ENCODE measurements at regions not wholly inside any gene's neighbourhood (a gene's known extent, or its start where the extent isn't known, plus 50 kb on each side); places are given as distances from the start of the nearest gene placed in this dataset.

GRCh38 chr10:65500716-65501115 lies 1425.1 kb upstream of the LRRTM3 start:
- Histone ChIP-seq H3K36me3 (ENCODE audit: control insufficient read depth in 1 of 2, insufficient read depth in 2 of 2, low read depth in 1 of 2, low read length in 2 of 2) (no peaks in the 10 kb centered on the region), H3K4me1 (ENCODE audit: control insufficient read depth, insufficient read depth, low read depth, low read length) (no peaks in the 10 kb centered on the region), H2AFZ (ENCODE audit: low read depth, low read length) (no peak overlapping the region), H3K27ac (ENCODE audit: low read length, poor library complexity, severe bottlenecking) (no peak overlapping the region), H3K18ac (ENCODE audit: low read depth in 1 of 2, low read length in 2 of 2) (no peak overlapping the region), H3K9ac (ENCODE audit: low read length) (no peak overlapping the region), H2BK120ac (ENCODE audit: low read depth, low read length) (no peak overlapping the region), H4K8ac (ENCODE audit: low read length) (no peak overlapping the region), H3K4me3 (ENCODE audit: insufficient read depth in 1 of 2, low read depth in 1 of 2, low read length in 2 of 2) (no peak overlapping the region), H3K27me3 (ENCODE audit: control insufficient read depth in 1 of 2, insufficient read depth in 1 of 2, low read length in 2 of 2) (no peaks in the 10 kb centered on the region), H2BK12ac (ENCODE audit: low read length in 2 of 2) (no peak overlapping the region), H3K4ac (ENCODE audit: low read depth in 1 of 2, low read length in 2 of 2) (no peak overlapping the region), H3K4me2 (ENCODE audit: low read length, poor library complexity, severe bottlenecking) (no peak overlapping the region), H2BK5ac (ENCODE audit: low read depth, low read length, poor library complexity, severe bottlenecking) (no peak overlapping the region), H2BK15ac (ENCODE audit: low read depth, poor library complexity, severe bottlenecking) (no peak overlapping the region), H3K9me3 (ENCODE audit: control insufficient read depth, low read length) (peaks cover 3% of the 10 kb centered on the region), H4K91ac (ENCODE audit: low read length) (no peak overlapping the region), H3K79me1 (replicated peaks; ENCODE audit: low read length, poor library complexity, severe bottlenecking) (no peaks in the 10 kb centered on the region), H3K23ac (ENCODE audit: low read length in 2 of 2) (no peak overlapping the region), H2AK5ac (ENCODE audit: low read length, severe bottlenecking) (no peak overlapping the region), H3K14ac (ENCODE audit: low read length in 2 of 2) (no peak overlapping the region)
- no peak for DNase-seq
- 73% methylated on average over 1 of the region's 1 CpG for WGBS

DNA sequence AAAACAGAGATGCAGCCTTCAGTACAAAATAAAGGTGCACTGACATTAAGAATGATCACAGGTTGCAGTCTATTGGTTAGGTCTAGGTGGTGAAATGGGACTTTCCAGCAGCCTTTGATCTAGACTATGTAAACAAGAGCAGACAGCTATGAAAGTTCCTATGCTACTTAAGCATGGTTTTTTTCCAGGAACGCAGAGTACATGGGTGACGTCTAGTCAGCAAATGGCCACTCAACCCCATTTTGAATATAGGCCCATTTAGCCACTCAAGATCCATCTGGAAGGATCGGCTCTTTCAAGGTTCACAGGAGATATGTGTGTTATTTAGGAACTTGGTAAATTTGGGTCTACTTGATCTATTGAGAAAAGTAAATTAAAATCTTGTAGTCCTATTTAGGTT lies 1424.6 kb upstream of the LRRTM3 start:
- Histone ChIP-seq H2BK15ac (ENCODE audit: low read depth, poor library complexity, severe bottlenecking) (no peak overlapping the region), H3K4me3 (ENCODE audit: insufficient read depth in 1 of 2, low read depth in 1 of 2, low read length in 2 of 2) (no peak overlapping the region), H4K91ac (ENCODE audit: low read length) (no peak overlapping the region), H3K36me3 (ENCODE audit: control insufficient read depth in 1 of 2, insufficient read depth in 2 of 2, low read depth in 1 of 2, low read length in 2 of 2) (no peaks in the 10 kb centered on the region), H2BK12ac (ENCODE audit: low read length in 2 of 2) (no peak overlapping the region), H3K79me1 (replicated peaks; ENCODE audit: low read length, poor library complexity, severe bottlenecking) (no peaks in the 10 kb centered on the region), H3K9ac (ENCODE audit: low read length) (no peak overlapping the region), H2BK120ac (ENCODE audit: low read depth, low read length) (no peak overlapping the region), H3K27ac (ENCODE audit: low read length, poor library complexity, severe bottlenecking) (no peak overlapping the region), H2BK5ac (ENCODE audit: low read depth, low read length, poor library complexity, severe bottlenecking) (no peak overlapping the region), H3K4ac (ENCODE audit: low read depth in 1 of 2, low read length in 2 of 2) (no peak overlapping the region), H2AK5ac (ENCODE audit: low read length, severe bottlenecking) (no peak overlapping the region), H3K4me1 (ENCODE audit: control insufficient read depth, insufficient read depth, low read depth, low read length) (no peaks in the 10 kb centered on the region), H3K27me3 (ENCODE audit: control insufficient read depth in 1 of 2, insufficient read depth in 1 of 2, low read length in 2 of 2) (no peaks in the 10 kb centered on the region), H3K4me2 (ENCODE audit: low read length, poor library complexity, severe bottlenecking) (no peak overlapping the region), H3K9me3 (ENCODE audit: control insufficient read depth, low read length) (peaks cover under 1% of the 10 kb centered on the region), H4K8ac (ENCODE audit: low read length) (no peak overlapping the region), H3K23ac (ENCODE audit: low read length in 2 of 2) (no peak overlapping the region), H3K18ac (ENCODE audit: low read depth in 1 of 2, low read length in 2 of 2) (no peak overlapping the region), H3K14ac (ENCODE audit: low read length in 2 of 2) (no peak overlapping the region), H2AFZ (ENCODE audit: low read depth, low read length) (no peak overlapping the region)
- 95% methylated on average over 3 of the region's 3 CpGs for WGBS
- no peak for DNase-seq

GRCh38 chr10:65518379-65518778 lies 1407.5 kb upstream of the LRRTM3 start:
- H3K23ac ChIP-seq (ENCODE audit: low read length in 2 of 2) = no peak overlapping the region

GRCh38 chr10:65528986-65529385 lies 1396.8 kb upstream of the LRRTM3 start:
- Histone ChIP-seq H3K9ac (ENCODE audit: low read length) (no peak overlapping the region), H2BK5ac (ENCODE audit: low read depth, low read length, poor library complexity, severe bottlenecking) (no peak overlapping the region)
- WGBS = no CpG with 5 or more reads among the region's 1 CpG

More at GRCh38 chr10:65518379-65518778, 1407.5 kb upstream of the LRRTM3 start:
- peaks cover 18% of the 10 kb centered on the region for H3K9me3 ChIP-seq (ENCODE audit: control insufficient read depth, low read length)
- no peak overlapping the region for H2BK12ac ChIP-seq (ENCODE audit: low read length in 2 of 2)
- H2AFZ ChIP-seq (ENCODE audit: low read depth, low read length) = no peak overlapping the region
- no peak overlapping the region for H3K9ac ChIP-seq (ENCODE audit: low read length)
- no peak overlapping the region for H2AK5ac ChIP-seq (ENCODE audit: low read length, severe bottlenecking)
- H3K79me1 ChIP-seq (replicated peaks; ENCODE audit: low read length, poor library complexity, severe bottlenecking) = no peaks in the 10 kb centered on the region
- H3K18ac ChIP-seq (ENCODE audit: low read depth in 1 of 2, low read length in 2 of 2) = no peak overlapping the region
- H3K4me2 ChIP-seq (ENCODE audit: low read length, poor library complexity, severe bottlenecking) = no peak overlapping the region
- no peaks in the 10 kb centered on the region for H3K36me3 ChIP-seq (ENCODE audit: control insufficient read depth in 1 of 2, insufficient read depth in 2 of 2, low read depth in 1 of 2, low read length in 2 of 2)
- H2BK120ac ChIP-seq (ENCODE audit: low read depth, low read length) = no peak overlapping the region
- H3K27ac ChIP-seq (ENCODE audit: low read length, poor library complexity, severe bottlenecking) = no peak overlapping the region
- DNase-seq = peak; percentile 3
- no peak overlapping the region for H3K4me3 ChIP-seq (ENCODE audit: insufficient read depth in 1 of 2, low read depth in 1 of 2, low read length in 2 of 2)
- 66% methylated on average over 2 of the region's 4 CpGs for WGBS
- H3K4me1 ChIP-seq (ENCODE audit: control insufficient read depth, insufficient read depth, low read depth, low read length) = peaks cover 4% of the 10 kb centered on the region
- H3K14ac ChIP-seq (ENCODE audit: low read length in 2 of 2) = no peak overlapping the region
- no peak overlapping the region for H4K8ac ChIP-seq (ENCODE audit: low read length)
- no peaks in the 10 kb centered on the region for H3K27me3 ChIP-seq (ENCODE audit: control insufficient read depth in 1 of 2, insufficient read depth in 1 of 2, low read length in 2 of 2)
- H3K4ac ChIP-seq (ENCODE audit: low read depth in 1 of 2, low read length in 2 of 2) = no peak overlapping the region
- peak overlapping the region; percentile 19 for H2BK5ac ChIP-seq (ENCODE audit: low read depth, low read length, poor library complexity, severe bottlenecking)
- no peak overlapping the region for H4K91ac ChIP-seq (ENCODE audit: low read length)
- H2BK15ac ChIP-seq (ENCODE audit: low read depth, poor library complexity, severe bottlenecking) = no peak overlapping the region

More at GRCh38 chr10:65528986-65529385, 1396.8 kb upstream of the LRRTM3 start:
- no peaks in the 10 kb centered on the region for H3K36me3 ChIP-seq (ENCODE audit: control insufficient read depth in 1 of 2, insufficient read depth in 2 of 2, low read depth in 1 of 2, low read length in 2 of 2)
- no peak overlapping the region for H3K14ac ChIP-seq (ENCODE audit: low read length in 2 of 2)
- no peak overlapping the region for H3K23ac ChIP-seq (ENCODE audit: low read length in 2 of 2)
- no peak overlapping the region for H3K18ac ChIP-seq (ENCODE audit: low read depth in 1 of 2, low read length in 2 of 2)
- H3K4me2 ChIP-seq (ENCODE audit: low read length, poor library complexity, severe bottlenecking) = no peak overlapping the region
- no peaks in the 10 kb centered on the region for H3K9me3 ChIP-seq (ENCODE audit: control insufficient read depth, low read length)
- no peaks in the 10 kb centered on the region for H3K4me1 ChIP-seq (ENCODE audit: control insufficient read depth, insufficient read depth, low read depth, low read length)
- H3K27me3 ChIP-seq (ENCODE audit: control insufficient read depth in 1 of 2, insufficient read depth in 1 of 2, low read length in 2 of 2) = no peaks in the 10 kb centered on the region
- no peaks in the 10 kb centered on the region for H3K79me1 ChIP-seq (replicated peaks; ENCODE audit: low read length, poor library complexity, severe bottlenecking)
- no peak overlapping the region for H3K4me3 ChIP-seq (ENCODE audit: insufficient read depth in 1 of 2, low read depth in 1 of 2, low read length in 2 of 2)
- H2AFZ ChIP-seq (ENCODE audit: low read depth, low read length) = no peak overlapping the region
- DNase-seq = no peak
- no peak overlapping the region for H4K8ac ChIP-seq (ENCODE audit: low read length)
- H2BK120ac ChIP-seq (ENCODE audit: low read depth, low read length) = no peak overlapping the region
- H2BK12ac ChIP-seq (ENCODE audit: low read length in 2 of 2) = no peak overlapping the region
- H3K27ac ChIP-seq (ENCODE audit: low read length, poor library complexity, severe bottlenecking) = no peak overlapping the region
- no peak overlapping the region for H3K4ac ChIP-seq (ENCODE audit: low read depth in 1 of 2, low read length in 2 of 2)
- H2AK5ac ChIP-seq (ENCODE audit: low read length, severe bottlenecking) = no peak overlapping the region
- H2BK15ac ChIP-seq (ENCODE audit: low read depth, poor library complexity, severe bottlenecking) = no peak overlapping the region
- no peak overlapping the region for H4K91ac ChIP-seq (ENCODE audit: low read length)

All from mesenchymal stem cell (in vitro differentiated cells and primary cell).